HepG2 (cell line): ENCODE measurements at regions not wholly inside any gene's neighbourhood (a gene's known extent, or its start where the extent isn't known, plus 50 kb on each side); places are given as distances from the start of the nearest gene placed in this dataset.

Source experiments
- ATAC-seq: fragments of 200-7000 bp; cut with Tn5 transposase; 3 replicates; pipeline ENCODE4 v1.9.1; 2020; ENCODE audit warnings: mild to moderate bottlenecking, moderate library complexity
- BruUV-seq: library from RNA; stranded (reverse); fragments of 400-500 nt; replicated peaks from 2 replicates; lab custom pipeline; 2021; lab: Mats Ljungman, UMichigan
- CTCF ChIA-PET: fragments of 300-600 bp; formaldehyde crosslinking; extraction: SDS; loops from one replicate; lab custom pipeline; 2021; ENCODE audit warnings: low total read pairs, inconsistent platforms, low intra/inter-chr PET ratio; lab: Yijun Ruan, JAX
- POLR2A ChIA-PET: fragments of 350-600 bp; sonication (Branson Sonifier 250); formaldehyde crosslinking; loops from one replicate; lab custom pipeline; 2020; ENCODE audit warnings: antibody characterized with exemption, inconsistent platforms; lab: Yijun Ruan, JAX
- DNase-seq: peaks from one replicate; pipeline ENCODE4 v3.0.0-alpha.2; 2015; ENCODE audit warnings: low spot score
- FAIRE-seq: peaks from 3 replicates; lab custom pipeline; 2011; peaks lifted over from hg19 to GRCh38; lab: Jason Lieb, UNC
- H2AFZ ChIP-seq: one replicate; pipeline ENCODE4 v1.6.1; 2011; ENCODE audit warnings: low read length, inconsistent platforms
- H3K27ac ChIP-seq: fragments of 300-600 bp; 3 replicates; pipeline ENCODE4 v1.8.0; 2011; ENCODE audit warnings: mixed run types, mild to moderate bottlenecking, mixed read lengths, low read length, inconsistent platforms; ENCODE audit not compliant: insufficient read depth; ENCODE audit errors: extremely low read length
- H3K27me3 ChIP-seq, 2 experiments: fragments of 200-600 bp in 1 of 2; 2 replicates in 1 of 2; 3 replicates in 1 of 2; pipeline versions ENCODE4 v1.6.0 to v1.8.0; 2011; ENCODE audit warnings: low read length in 2 of 2, mild to moderate bottlenecking in 2 of 2, moderate library complexity in 2 of 2, inconsistent platforms in 1 of 2; ENCODE audit not compliant: insufficient read depth in 2 of 2, control insufficient read depth in 1 of 2
- H3K36me3 ChIP-seq, 2 experiments: fragments of 200-600 bp in 1 of 2; replicated peaks in 1 of 2; 2 replicates in 1 of 2; 3 replicates in 1 of 2; pipeline versions ENCODE4 v1.5.1 to v1.8.0; 2011; ENCODE audit warnings: low read length in 2 of 2, inconsistent platforms in 1 of 2; ENCODE audit not compliant: insufficient read depth in 2 of 2, control insufficient read depth in 1 of 2
- H3K4me1 ChIP-seq: 2 replicates; pipeline ENCODE4 v1.5.1; 2012; ENCODE audit warnings: low read length, inconsistent platforms; ENCODE audit not compliant: insufficient read depth
- H3K4me2 ChIP-seq: 2 replicates; pipeline ENCODE4 v1.6.0; 2011; ENCODE audit warnings: low read depth, low read length, inconsistent platforms
- H3K4me3 ChIP-seq, 3 experiments: fragments of 200-600 bp in 1 of 3; sonication (generic), shearing (Covaris generic) in 1 of 3; replicated peaks in 1 of 3; 2 replicates each; pipeline ENCODE4 v1.5.1; 2011 to 2016; ENCODE audit warnings: low read length in 3 of 3, inconsistent platforms in 2 of 3, low read depth in 2 of 3, mild to moderate bottlenecking in 2 of 3, control low read depth in 1 of 3, mixed read lengths in 1 of 3; ENCODE audit not compliant: insufficient read depth in 1 of 3
- H3K79me2 ChIP-seq: one replicate; pipeline ENCODE4 v1.6.1; 2011; ENCODE audit warnings: low read length, inconsistent platforms; ENCODE audit not compliant: insufficient read depth
- H3K9ac ChIP-seq: 2 replicates; pipeline ENCODE4 v1.6.0; 2011; ENCODE audit warnings: mild to moderate bottlenecking, low read depth, low read length, inconsistent platforms; ENCODE audit not compliant: insufficient read depth
- H3K9me3 ChIP-seq: 2 replicates; pipeline ENCODE4 v1.5.1; 2012; ENCODE audit warnings: mild to moderate bottlenecking, low read length
- H4K20me1 ChIP-seq: 2 replicates; pipeline ENCODE4 v1.6.0; 2011; ENCODE audit warnings: inconsistent platforms, mild to moderate bottlenecking, low read length, moderate library complexity; ENCODE audit not compliant: insufficient read depth
- FOXP4 ChIP-seq: sonication (generic); formaldehyde crosslinking; IDR thresholded peaks from 2 replicates; pipeline ENCODE4 v1.4.0; 2020; ENCODE audit warnings: missing genetic modification reagents
- SIX4 ChIP-seq: sonication (generic); formaldehyde crosslinking; IDR thresholded peaks from 2 replicates; pipeline ENCODE4 v1.4.0; 2020; ENCODE audit warnings: missing genetic modification reagents
- YY1 ChIP-seq: IDR thresholded peaks from 2 replicates; pipeline ENCODE4 v1.6.1; 2011; ENCODE audit warnings: low read length, low read depth, moderate library complexity, mild to moderate bottlenecking; ENCODE audit not compliant: insufficient read depth, insufficient replicate concordance
- ZBTB7A ChIP-seq: sonication (generic); formaldehyde crosslinking; IDR thresholded peaks from 2 replicates; pipeline ENCODE4 v1.8.0; 2022; ENCODE audit warnings: mild to moderate bottlenecking, missing genetic modification reagents
- ZNF124 ChIP-seq: sonication (generic); formaldehyde crosslinking; IDR thresholded peaks from 2 replicates; pipeline ENCODE4 v1.4.0; 2020; ENCODE audit warnings: missing genetic modification reagents
- ZNF230 ChIP-seq: sonication (generic); formaldehyde crosslinking; IDR thresholded peaks from 2 replicates; pipeline ENCODE4 v1.4.0; 2020; ENCODE audit warnings: mild to moderate bottlenecking, missing genetic modification reagents
- WGBS: methylation state at CpG from one replicate; pipeline ENCODE4 v1.1.6; 2017; ENCODE audit warnings: low lambda C conversion rate; 5-methylcytosine and 5-hydroxymethylcytosine counted together
- in situ Hi-C: cut with HindIII; loops from 2 replicates; pipeline ENCODE4 v1.10.0; 2017; ENCODE audit warnings: low pct_unique_long_range_greater_than_20kb; ENCODE audit not compliant: extremely low pct_ligation_motif_present
- intact Hi-C: fragments of 100-400 bp; cut with micrococcal nuclease; formaldehyde crosslinking; loops from one replicate; pipeline ENCODE4 v1.10.0; 2022; ENCODE audit not compliant: unreplicated experiment

DNA sequence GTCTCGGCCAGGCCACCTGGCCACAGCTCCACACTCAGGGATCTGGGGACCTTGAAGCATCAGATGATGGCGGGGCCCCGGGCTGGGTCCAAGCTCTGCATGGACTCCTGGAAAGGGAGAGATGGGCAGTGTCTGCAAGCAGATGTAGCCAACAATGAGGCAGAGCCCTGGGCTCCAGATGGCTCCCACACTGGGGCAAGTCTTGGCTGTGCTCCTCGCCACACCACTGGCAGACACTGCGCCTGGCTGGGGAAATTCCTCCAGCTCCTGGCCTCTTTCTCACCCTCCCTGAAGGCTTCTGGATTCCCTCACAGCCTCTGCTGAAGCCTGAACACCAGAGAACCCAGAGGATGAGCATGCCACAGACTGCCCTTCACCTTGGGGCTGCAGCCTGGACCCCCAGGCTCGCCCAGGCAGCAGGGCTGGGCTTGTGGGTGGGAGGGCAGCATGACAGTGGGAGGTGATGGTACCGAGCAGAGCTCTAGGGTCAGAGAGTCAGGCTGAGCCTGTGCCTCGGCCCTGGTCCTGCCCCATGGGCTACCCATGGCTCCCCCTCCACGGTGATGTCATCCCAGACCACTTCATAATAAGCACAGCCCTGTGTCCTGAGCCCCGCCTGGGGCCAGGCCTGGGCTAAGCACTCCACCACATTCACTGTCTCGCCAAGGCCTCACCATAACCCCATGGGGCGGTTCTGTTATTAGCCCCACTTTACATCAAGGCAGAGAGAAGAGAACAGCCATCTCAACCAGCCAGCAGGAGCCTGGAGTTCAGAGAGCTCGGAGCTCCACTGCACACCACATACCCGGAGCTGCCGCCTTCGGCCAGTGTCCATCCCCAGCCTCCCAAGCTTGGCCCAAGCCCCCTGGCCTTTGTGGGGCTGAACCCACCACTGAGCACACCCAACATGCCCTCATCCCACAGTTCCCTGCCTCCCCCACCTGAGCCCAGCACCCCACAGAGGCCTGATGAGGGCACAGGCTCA, 62.2 kb upstream of the ADAMTS2 start:
- Histone ChIP-seq H3K4me1 (no peaks in the 10 kb centered on the region), H3K9me3 (0 out of 2 replicates have a peak, but pooled peaks cover 2% of the 10 kb centered on the region), H3K36me3 (no peaks in the 10 kb centered on the region), H2AFZ (no peak overlapping the region), H3K4me2 (no peak overlapping the region), H3K9ac (no peak overlapping the region), H3K4me3 (no peak overlapping the region), H3K27ac (no peak overlapping the region), H3K27me3 (peaks cover 0 to 10% of the 10 kb centered on the region in 2 experiments; a peak in 1 of 5 replicates), H3K79me2 (no peaks in the 10 kb centered on the region), H4K20me1 (no peaks in the 10 kb centered on the region)
- intact Hi-C loops, result no loop called here
- ChIA-PET POLR2A (no interaction called here), CTCF (no interaction called here)
- DNase-seq, result no peak
- in situ Hi-C loops, result no loop called here
- ATAC-seq, result no peak
- WGBS, result 10% methylated on average over 5 of the region's 16 CpGs
- FAIRE-seq, result no peak
- BruUV-seq, result no TSS peak
- no peak for TF ChIP-seq ZBTB7A (CRISPR knock-in tag)
- TF ChIP-seq SIX4 (CRISPR knock-in tag), result no peak
- no peak for TF ChIP-seq ZNF230 (CRISPR knock-in tag)
- TF ChIP-seq ZNF124 (CRISPR knock-in tag), result no peak
- TF ChIP-seq FOXP4 (CRISPR knock-in tag), result no peak
- no peak for TF ChIP-seq YY1
